Neural cell (in vitro differentiated cells): ENCODE measurements at regions not wholly inside any gene's neighbourhood (a gene's known extent, or its start where the extent isn't known, plus 50 kb on each side); places are given as distances from the start of the nearest gene placed in this dataset.

ENCODE experiments used
- H2AFZ ChIP-seq: fragments of 200-600, 300-800 bp; sonication (generic), shearing (Covaris generic); 2 replicates; pipeline ENCODE4 v1.6.0; 2014; ENCODE audit warnings: low read depth, mild to moderate bottlenecking, antibody characterized with exemption, low read length, moderate library complexity
- H3F3A ChIP-seq: fragments of 200-600 bp; shearing (Covaris generic); 2 replicates; pipeline ENCODE4 v1.6.1; 2016; ENCODE audit warnings: mild to moderate bottlenecking, moderate library complexity, mixed read lengths, antibody characterized with exemption, low read length; ENCODE audit not compliant: insufficient read depth, poor library complexity, severe bottlenecking
- H3K27ac ChIP-seq: fragments of 200-600, 300-800 bp; sonication (generic), shearing (Covaris generic); 2 replicates; pipeline ENCODE4 v1.5.1; 2014; ENCODE audit warnings: mild to moderate bottlenecking, low read length, moderate library complexity
- H3K27me3 ChIP-seq: fragments of 300-800, 200-600 bp; sonication (generic), shearing (Covaris generic); 2 replicates; pipeline ENCODE4 v1.6.0; 2014; ENCODE audit warnings: mild to moderate bottlenecking, low read depth, low read length, moderate library complexity; ENCODE audit not compliant: insufficient read depth
- H3K36me3 ChIP-seq: fragments of 300-800, 200-600 bp; sonication (generic), shearing (Covaris generic); 2 replicates; pipeline ENCODE4 v1.5.1; 2014; ENCODE audit warnings: mild to moderate bottlenecking, antibody characterized with exemption, low read length, moderate library complexity; ENCODE audit not compliant: insufficient read depth
- H3K4me2 ChIP-seq: fragments of 300-800, 200-600 bp; sonication (generic), shearing (Covaris generic); 2 replicates; pipeline ENCODE4 v1.6.0; 2014; ENCODE audit warnings: mild to moderate bottlenecking, low read length
- H3K4me3 ChIP-seq: fragments of 300-800, 200-600 bp; sonication (generic), shearing (Covaris generic); 2 replicates; pipeline ENCODE4 v1.5.1; 2014; ENCODE audit warnings: mild to moderate bottlenecking, low read length, moderate library complexity
- H3K79me2 ChIP-seq: fragments of 200-600 bp; shearing (Covaris generic); replicated peaks from 2 replicates; pipeline ENCODE4 v1.6.0; 2014; ENCODE audit warnings: mild to moderate bottlenecking, low read length, moderate library complexity; ENCODE audit not compliant: insufficient read depth
- H3K9ac ChIP-seq: fragments of 300-800, 200-600 bp; sonication (generic), shearing (Covaris generic); 2 replicates; pipeline ENCODE4 v1.6.1; 2016; ENCODE audit warnings: mild to moderate bottlenecking, low read length, mixed read lengths
- H3K9me2 ChIP-seq: fragments of 200-600 bp; shearing (Covaris generic); 2 replicates; pipeline ENCODE4 v1.6.1; 2016; ENCODE audit warnings: mild to moderate bottlenecking, low read length, mixed read lengths; ENCODE audit not compliant: insufficient read depth
- H3K9me3 ChIP-seq: fragments of 200-600, 300-800 bp; sonication (generic), shearing (Covaris generic); 2 replicates; pipeline ENCODE4 v1.6.1; 2016; ENCODE audit warnings: mild to moderate bottlenecking, mixed run types, low read length, moderate library complexity, mixed read lengths
- H4K20me1 ChIP-seq: fragments of 200-600 bp; shearing (Covaris generic); 2 replicates; pipeline ENCODE4 v1.6.1; 2016; ENCODE audit warnings: mild to moderate bottlenecking, mixed run types; ENCODE audit not compliant: insufficient read depth
- CTCF ChIP-seq: fragments of 450-650 bp; IDR thresholded peaks from 2 replicates; pipeline ENCODE4 v1.5.1; 2014; ENCODE audit warnings: antibody characterized with exemption, mild to moderate bottlenecking, moderate library complexity; ENCODE audit not compliant: poor library complexity, severe bottlenecking
- EP300 ChIP-seq: fragments of 450-650 bp; conservative IDR thresholded peaks from 2 replicates; pipeline ENCODE4 v1.6.1; 2014; ENCODE audit warnings: antibody characterized with exemption, mild to moderate bottlenecking, moderate library complexity; ENCODE audit not compliant: poor library complexity, severe bottlenecking
- EZH2 ChIP-seq: fragments of 200-600, 300-800 bp; shearing (Covaris generic), sonication (generic); IDR thresholded peaks from 2 replicates; pipeline ENCODE4 v1.6.1; 2014; ENCODE audit warnings: antibody characterized with exemption, low read length, borderline replicate concordance, mild to moderate bottlenecking; ENCODE audit not compliant: insufficient read depth, poor library complexity, severe bottlenecking
- MXI1 ChIP-seq: fragments of 450-650 bp; conservative IDR thresholded peaks from 2 replicates; pipeline ENCODE4 v1.6.1; 2014; ENCODE audit warnings: antibody characterized with exemption, mild to moderate bottlenecking; ENCODE audit not compliant: poor library complexity, severe bottlenecking
- POLR2AphosphoS5 ChIP-seq: IDR thresholded peaks from 2 replicates; pipeline ENCODE4 v1.6.1; 2012
- RAD21 ChIP-seq: fragments of 450-650 bp; conservative IDR thresholded peaks from 2 replicates; pipeline ENCODE4 v1.6.1; 2014; ENCODE audit warnings: antibody characterized with exemption, mild to moderate bottlenecking, moderate library complexity
- REST ChIP-seq: IDR thresholded peaks from 2 replicates; pipeline ENCODE4 v1.6.1; 2012; ENCODE audit warnings: borderline replicate concordance
- SMC3 ChIP-seq: fragments of 450-650 bp; conservative IDR thresholded peaks from 2 replicates; pipeline ENCODE4 v1.6.1; 2014; ENCODE audit warnings: antibody characterized with exemption, mild to moderate bottlenecking, moderate library complexity; ENCODE audit not compliant: poor library complexity
- TAF1 ChIP-seq: IDR thresholded peaks from 2 replicates; pipeline ENCODE4 v1.6.1; 2012; ENCODE audit warnings: low read depth

- H3K4me2 ChIP-seq = no peak overlapping the region
- H3K9me3 ChIP-seq = no peaks in the 10 kb centered on the region
- H3F3A ChIP-seq = no peaks in the 10 kb centered on the region
- H4K20me1 ChIP-seq = no peaks in the 10 kb centered on the region
- TF ChIP-seq CTCF (no peak), TAF1 (no peak), POLR2AphosphoS5 (no peak), EZH2 (no peak), MXI1 (no peak), REST (no peak), EP300 (no peak), RAD21 (no peak), SMC3 (no peak)
- H3K9me2 ChIP-seq = no peaks in the 10 kb centered on the region
- H3K27me3 ChIP-seq = no peaks in the 10 kb centered on the region
- H2AFZ ChIP-seq = no peak overlapping the region
- no peaks in the 10 kb centered on the region for H3K36me3 ChIP-seq
- H3K27ac ChIP-seq = no peak overlapping the region
- no peaks in the 10 kb centered on the region for H3K79me2 ChIP-seq
- no peak overlapping the region for H3K9ac ChIP-seq
- H3K4me3 ChIP-seq = no peak overlapping the region
These were observed 161.8 kb downstream of the PCDH7 start for GRCh38 chr4:30881985-30882384.

- Histone ChIP-seq H3K79me2 (no peaks in the 10 kb centered on the region), H2AFZ (no peak overlapping the region), H3K4me2 (no peak overlapping the region), H3K9ac (no peak overlapping the region), H3K4me3 (no peak overlapping the region), H3K9me2 (no peaks in the 10 kb centered on the region), H3K9me3 (no peaks in the 10 kb centered on the region), H3K27ac (no peak overlapping the region), H3F3A (no peaks in the 10 kb centered on the region), H3K36me3 (no peaks in the 10 kb centered on the region), H4K20me1 (no peaks in the 10 kb centered on the region), H3K27me3 (no peaks in the 10 kb centered on the region)
- TF ChIP-seq SMC3 = no peak
- TF ChIP-seq EZH2 = no peak
- TF ChIP-seq MXI1 = no peak
- TF ChIP-seq POLR2AphosphoS5 = no peak
- no peak for TF ChIP-seq CTCF
- TF ChIP-seq TAF1 = no peak
- TF ChIP-seq RAD21 = no peak
- no peak for TF ChIP-seq EP300
- no peak for TF ChIP-seq REST
These were observed 162.3 kb downstream of the PCDH7 start for GRCh38 chr4:30882443-30882842.
